Tibial artery (tissue), 4 donors: ENCODE measurements at regions not wholly inside any gene's neighbourhood (a gene's known extent, or its start where the extent isn't known, plus 50 kb on each side); places are given as distances from the start of the nearest gene placed in this dataset.

ENCODE experiments used
- DNase-seq, 2 donors: peaks; one replicate each; pipeline ENCODE4 v3.0.0-alpha.2; 2019
- H3K27ac ChIP-seq, 2 donors: fragments of 200-600 bp; sonication (generic) in 1 of 2; 1 replicate in 1 of 2; 2 replicates in 1 of 2; pipeline ENCODE4 v1.5.1; 2018 to 2019; ENCODE audit warnings: mild to moderate bottlenecking in 1 of 2
- H3K27me3 ChIP-seq, 2 donors: fragments of 200-600 bp; sonication (generic) in 1 of 2; one replicate each; pipeline versions ENCODE4 v1.5.1 to v1.6.0; 2016 to 2019
- H3K36me3 ChIP-seq, 3 donors: fragments of 200-600 bp; sonication (generic) in 2 of 3; one replicate each; pipeline ENCODE4 v1.5.1; 2016 to 2019; ENCODE audit warnings: mild to moderate bottlenecking in 2 of 3
- H3K4me1 ChIP-seq, 4 donors: fragments of 200-600 bp; sonication (generic) in 2 of 4; 1 replicate in 3 of 4; 2 replicates in 1 of 4; pipeline ENCODE4 v1.5.1; 2016 to 2019
- H3K4me3 ChIP-seq, 2 donors: fragments of 200-600 bp; sonication (generic) in 1 of 2; 1 replicate in 1 of 2; 2 replicates in 1 of 2; pipeline ENCODE4 v1.5.1; 2018 to 2019; ENCODE audit warnings: mild to moderate bottlenecking in 2 of 2
- H3K9me3 ChIP-seq, 3 donors: fragments of 200-600 bp; sonication (generic) in 1 of 3; one replicate each; pipeline ENCODE4 v1.5.1; 2016 to 2019
- intact Hi-C: fragments of 100-400 bp; cut with DNase I; formaldehyde crosslinking; loops from one replicate; pipeline ENCODE4 v1.15.0; 2023; ENCODE audit warnings: low total_unique reads
- TF ChIP-seq, protein P1 (sequence below), 2 experiments: fragments of 200-600 bp in 1 of 2; fragments of 450-650 bp in 1 of 2; IDR thresholded peaks; one replicate each; pipeline ENCODE4 v1.5.1; 2017 to 2019; ENCODE audit warnings: antibody characterized with exemption in 2 of 2, mild to moderate bottlenecking in 1 of 2, moderate library complexity in 1 of 2

DNA sequence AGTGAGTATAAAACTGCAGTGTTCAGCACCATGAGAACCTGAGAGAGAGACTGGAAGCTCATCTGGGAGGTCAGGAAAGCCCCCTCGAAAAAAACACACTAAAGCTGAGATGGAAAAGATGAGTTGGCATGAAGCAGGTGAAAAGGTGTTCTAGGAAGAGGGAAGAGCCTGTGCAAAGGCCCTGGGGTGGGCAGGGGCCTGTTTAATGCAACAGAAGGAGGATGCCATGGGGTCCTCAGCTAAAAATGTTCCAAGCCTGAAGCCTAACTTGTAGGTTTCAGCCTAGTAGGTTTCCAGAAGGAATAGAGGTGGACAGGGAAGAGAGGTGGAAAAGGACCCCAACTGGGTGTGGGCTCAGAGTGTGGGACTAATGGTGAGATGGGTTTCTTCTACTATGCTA, 242.3 kb upstream of the ZFHX3 start:
- no peak for DNase-seq
- H3K36me3 ChIP-seq, result no peaks in the 10 kb centered on the region
- H3K9me3 ChIP-seq, result no peaks in the 10 kb centered on the region
- peaks cover 0 to 10% (median 0%) of the 10 kb centered on the region in 4 donors for H3K4me1 ChIP-seq
- no peak overlapping the region for H3K27ac ChIP-seq
- no peak overlapping the region for H3K4me3 ChIP-seq
- peaks cover 0 to 4% of the 10 kb centered on the region in 2 donors for H3K27me3 ChIP-seq
- intact Hi-C loops, result no loop called here
- TF ChIP-seq, protein P1, sequence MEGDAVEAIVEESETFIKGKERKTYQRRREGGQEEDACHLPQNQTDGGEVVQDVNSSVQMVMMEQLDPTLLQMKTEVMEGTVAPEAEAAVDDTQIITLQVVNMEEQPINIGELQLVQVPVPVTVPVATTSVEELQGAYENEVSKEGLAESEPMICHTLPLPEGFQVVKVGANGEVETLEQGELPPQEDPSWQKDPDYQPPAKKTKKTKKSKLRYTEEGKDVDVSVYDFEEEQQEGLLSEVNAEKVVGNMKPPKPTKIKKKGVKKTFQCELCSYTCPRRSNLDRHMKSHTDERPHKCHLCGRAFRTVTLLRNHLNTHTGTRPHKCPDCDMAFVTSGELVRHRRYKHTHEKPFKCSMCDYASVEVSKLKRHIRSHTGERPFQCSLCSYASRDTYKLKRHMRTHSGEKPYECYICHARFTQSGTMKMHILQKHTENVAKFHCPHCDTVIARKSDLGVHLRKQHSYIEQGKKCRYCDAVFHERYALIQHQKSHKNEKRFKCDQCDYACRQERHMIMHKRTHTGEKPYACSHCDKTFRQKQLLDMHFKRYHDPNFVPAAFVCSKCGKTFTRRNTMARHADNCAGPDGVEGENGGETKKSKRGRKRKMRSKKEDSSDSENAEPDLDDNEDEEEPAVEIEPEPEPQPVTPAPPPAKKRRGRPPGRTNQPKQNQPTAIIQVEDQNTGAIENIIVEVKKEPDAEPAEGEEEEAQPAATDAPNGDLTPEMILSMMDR (IDR thresholded peaks at IDR 0.05), result no peak

DNA sequence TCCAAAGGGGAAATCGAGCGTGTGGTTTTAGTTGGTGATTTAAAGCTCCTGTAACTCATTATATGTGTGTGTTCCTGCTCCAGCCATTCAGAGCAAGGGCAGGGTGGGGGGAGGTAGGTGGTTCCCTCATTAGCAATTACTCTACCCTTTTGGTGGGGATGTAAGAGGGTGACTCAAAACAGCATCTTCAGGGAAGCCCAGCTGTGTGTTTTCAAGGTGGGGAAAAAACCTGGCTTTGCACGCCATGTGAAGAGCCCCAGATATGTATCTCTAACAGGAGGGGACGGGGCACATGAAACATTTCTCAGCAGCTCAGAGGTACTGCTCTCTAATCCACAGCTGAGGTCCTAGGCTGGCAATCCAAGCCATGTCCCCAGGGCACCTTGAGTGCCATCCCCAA, 241.3 kb upstream of the ZFHX3 start:
- DNase-seq, result no peak
- intact Hi-C loops, result no loop called here

DNA sequence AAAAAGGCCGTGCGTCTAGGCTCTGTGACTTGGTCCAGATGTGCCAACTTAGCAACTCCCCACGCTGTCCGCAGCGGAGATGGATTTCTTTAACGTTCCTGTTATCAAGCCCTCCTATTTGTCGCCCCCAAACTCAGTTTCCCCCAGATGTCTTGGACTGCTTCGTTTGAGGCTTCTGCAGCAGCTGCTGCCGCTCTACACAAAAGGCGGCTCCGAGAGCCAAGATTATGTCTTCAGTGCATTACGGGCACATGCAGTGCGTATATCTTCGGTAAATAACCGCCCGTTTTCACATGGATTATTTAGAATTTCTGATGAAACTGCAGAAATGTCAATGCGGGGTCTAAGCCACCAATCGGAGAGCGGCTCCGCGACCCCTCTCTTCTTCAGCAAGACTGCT, 240.6 kb upstream of the ZFHX3 start:
- DNase-seq, result no peak
- Histone ChIP-seq H3K9me3 (no peaks in the 10 kb centered on the region), H3K4me3 (no peak overlapping the region), H3K36me3 (no peaks in the 10 kb centered on the region), H3K4me1 (peaks cover 0 to 10% (median 0%) of the 10 kb centered on the region in 4 donors), H3K27me3 (peaks cover 0 to 4% of the 10 kb centered on the region in 2 donors), H3K27ac (no peak overlapping the region)
- TF ChIP-seq, protein P1 (IDR thresholded peaks at IDR 0.05), result no peak
- intact Hi-C loops, result no loop called here

More for the DNA sequence above, 241.3 kb upstream of the ZFHX3 start:
- Histone ChIP-seq H3K4me1 (peaks cover 0 to 10% (median 0%) of the 10 kb centered on the region in 4 donors), H3K27ac (no peak overlapping the region), H3K9me3 (no peaks in the 10 kb centered on the region), H3K36me3 (no peaks in the 10 kb centered on the region), H3K27me3 (peaks cover 0 to 4% of the 10 kb centered on the region in 2 donors), H3K4me3 (no peak overlapping the region)
- TF ChIP-seq, protein P1 (IDR thresholded peaks at IDR 0.05), result no peak

DNA sequence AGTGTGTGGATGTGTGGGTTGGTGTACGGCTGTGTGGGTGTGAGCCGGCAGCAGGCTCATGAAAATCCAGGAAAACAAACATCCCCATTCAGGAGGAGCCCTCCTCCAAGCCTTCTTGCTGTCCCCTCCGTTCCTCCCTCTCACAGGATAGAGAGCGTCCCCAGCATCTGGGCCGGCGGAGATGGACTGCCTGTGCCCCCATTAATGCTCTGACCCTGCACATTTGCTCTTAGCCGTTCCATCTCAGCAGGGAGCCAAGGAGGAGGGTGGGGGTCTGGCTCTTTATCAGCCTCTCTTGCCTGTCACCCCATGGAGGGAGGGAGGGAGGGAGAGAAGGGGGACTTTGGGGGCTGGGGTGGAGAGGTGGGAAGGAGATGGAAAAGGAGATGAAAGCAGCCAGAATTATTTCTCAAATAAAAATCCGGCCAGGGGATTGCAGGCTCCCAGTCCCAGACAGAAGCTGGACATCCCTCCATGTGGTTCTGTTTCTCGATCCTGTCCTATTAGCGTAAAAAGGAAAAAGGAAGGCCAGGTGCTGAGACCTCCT, 240.0 kb upstream of the ZFHX3 start:
- Histone ChIP-seq H3K4me3 (no peak overlapping the region), H3K9me3 (no peaks in the 10 kb centered on the region), H3K36me3 (no peaks in the 10 kb centered on the region), H3K27me3 (peaks cover 0 to 4% of the 10 kb centered on the region in 2 donors), H3K4me1 (peaks cover 0 to 10% (median 0%) of the 10 kb centered on the region in 4 donors), H3K27ac (no peak overlapping the region)
- intact Hi-C loops, result no loop called here
- TF ChIP-seq, protein P1 (IDR thresholded peaks at IDR 0.05), result no peak
- DNase-seq, result no peak

DNA sequence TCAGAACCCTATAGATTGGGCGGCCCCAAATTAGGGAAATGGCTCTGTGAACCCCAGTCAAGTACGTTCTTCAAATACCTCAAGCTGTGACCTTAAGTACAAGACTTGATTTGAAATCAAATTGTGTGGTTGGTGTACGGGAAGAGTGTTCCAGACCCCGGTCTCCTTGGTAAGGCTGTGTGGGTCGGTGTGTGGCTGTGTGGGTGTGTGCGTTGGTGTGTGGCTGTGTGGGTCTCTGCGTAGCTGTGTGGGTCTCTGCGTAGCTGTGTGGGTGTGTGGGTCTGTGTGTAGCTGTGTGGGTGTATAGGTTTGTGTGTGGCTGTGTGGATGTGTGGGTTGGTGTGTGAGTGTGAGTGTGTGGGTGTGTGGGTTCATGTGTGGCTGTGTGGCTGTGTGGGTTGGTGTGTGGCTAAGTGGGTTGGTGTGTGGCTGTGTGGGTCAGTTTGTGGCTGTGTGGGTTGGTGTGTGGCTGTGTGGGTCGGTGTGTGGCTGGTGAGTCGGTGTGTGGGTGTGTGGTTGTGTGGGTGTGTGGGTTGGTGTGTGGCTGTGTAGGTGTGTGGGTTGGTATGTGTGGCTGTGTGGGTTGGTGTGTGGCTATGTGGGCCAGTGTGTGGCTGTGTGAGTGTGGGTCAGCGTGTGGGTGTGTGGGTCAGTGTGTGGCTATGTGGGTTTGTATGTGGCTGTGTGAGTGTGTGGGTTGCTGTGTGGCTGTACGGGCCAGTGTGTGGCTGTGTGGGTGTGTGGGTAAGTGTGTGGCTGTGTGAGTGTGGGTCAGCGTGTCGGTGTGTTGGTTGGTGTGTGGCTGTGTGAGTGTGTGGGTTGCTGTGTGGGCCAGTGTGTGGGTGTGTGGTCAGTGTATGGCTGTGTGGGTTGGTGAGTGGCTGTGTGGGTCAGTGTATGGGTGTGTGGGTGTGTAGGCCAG, 238.7 kb upstream of the ZFHX3 start:
- intact Hi-C loops, result no loop called here
- no peaks in the 10 kb centered on the region for H3K36me3 ChIP-seq
- no peak for DNase-seq
- H3K27ac ChIP-seq, result no peak overlapping the region
- no peak overlapping the region for H3K4me3 ChIP-seq
- H3K4me1 ChIP-seq, result peaks cover 0 to 10% (median 0%) of the 10 kb centered on the region in 4 donors
- H3K9me3 ChIP-seq, result no peaks in the 10 kb centered on the region
- TF ChIP-seq, protein P1 (IDR thresholded peaks at IDR 0.05), result no peak
- peaks cover 0 to 4% of the 10 kb centered on the region in 2 donors for H3K27me3 ChIP-seq
